Hepatocyte (in vitro differentiated cells): ENCODE measurements at regions not wholly inside any gene's neighbourhood (a gene's known extent, or its start where the extent isn't known, plus 50 kb on each side); places are given as distances from the start of the nearest gene placed in this dataset.

Experiments
- DNase-seq: peaks from one replicate; pipeline ENCODE4 v3.0.0-alpha.2; 2016; ENCODE audit warnings: low spot score
- H2AFZ ChIP-seq: fragments of 200-600 bp; sonication (generic); 2 replicates; pipeline ENCODE4 v1.6.0; 2016; ENCODE audit warnings: antibody characterized with exemption, mild to moderate bottlenecking
- H3K27ac ChIP-seq: fragments of 200-600 bp; sonication (generic); 2 replicates; pipeline ENCODE4 v1.5.1; 2016; ENCODE audit warnings: mild to moderate bottlenecking
- H3K27me3 ChIP-seq: fragments of 200-600 bp; sonication (generic); 2 replicates; pipeline ENCODE4 v1.6.1; 2016
- H3K36me3 ChIP-seq: fragments of 200-600 bp; sonication (generic); replicated peaks from 2 replicates; pipeline ENCODE4 v1.5.1; 2016; ENCODE audit warnings: low read depth; ENCODE audit not compliant: insufficient read depth
- H3K4me1 ChIP-seq: fragments of 200-600 bp; sonication (generic); 2 replicates; pipeline ENCODE4 v1.5.1; 2016; ENCODE audit warnings: mild to moderate bottlenecking, moderate library complexity; ENCODE audit not compliant: insufficient read depth
- H3K4me2 ChIP-seq: fragments of 200-600 bp; sonication (generic); 2 replicates; pipeline ENCODE4 v1.6.0; 2016
- H3K4me3 ChIP-seq: fragments of 200-600 bp; sonication (generic); 2 replicates; pipeline ENCODE4 v1.5.1; 2016; ENCODE audit warnings: mild to moderate bottlenecking
- H3K79me2 ChIP-seq: fragments of 200-600 bp; sonication (generic); 2 replicates; pipeline ENCODE4 v1.6.0; 2017; ENCODE audit warnings: mild to moderate bottlenecking
- H3K9me2 ChIP-seq: fragments of 200-600 bp; sonication (generic); replicated peaks from 2 replicates; pipeline ENCODE4 v1.6.0; 2017; ENCODE audit warnings: mild to moderate bottlenecking; ENCODE audit not compliant: insufficient read depth
- H3K9me3 ChIP-seq: fragments of 200-600 bp; sonication (generic); 2 replicates; pipeline ENCODE4 v1.5.1; 2016; ENCODE audit warnings: low read depth, mild to moderate bottlenecking
- H4K20me1 ChIP-seq: fragments of 200-600 bp; sonication (generic); 2 replicates; pipeline ENCODE4 v1.6.0; 2016; ENCODE audit warnings: mild to moderate bottlenecking; ENCODE audit not compliant: insufficient read depth, poor library complexity, severe bottlenecking
- EZH2 ChIP-seq: fragments of 200-600 bp; sonication (generic); IDR thresholded peaks from 2 replicates; pipeline ENCODE4 v1.6.1; 2016; ENCODE audit warnings: antibody characterized with exemption, mild to moderate bottlenecking, borderline replicate concordance
- EZH2phosphoT487 ChIP-seq: fragments of 200-600 bp; sonication (generic); IDR thresholded peaks from one replicate; pipeline ENCODE4 v1.6.1; 2018; ENCODE audit warnings: antibody characterized with exemption, mild to moderate bottlenecking, low read depth, moderate library complexity; ENCODE audit not compliant: unreplicated experiment, severe bottlenecking
- WGBS: methylation state at CpG from one replicate; pipeline ENCODE4 v1.1.6; 2016; ENCODE audit warnings: low lambda C conversion rate; ENCODE audit errors: missing lambda C conversion rate; 5-methylcytosine and 5-hydroxymethylcytosine counted together
- TF ChIP-seq, protein P1 (sequence below): fragments of 200-600 bp; sonication (generic); IDR thresholded peaks from 2 replicates; pipeline ENCODE4 v1.5.1; 2016; ENCODE audit warnings: antibody characterized with exemption, mild to moderate bottlenecking; ENCODE audit not compliant: poor library complexity

DNA sequence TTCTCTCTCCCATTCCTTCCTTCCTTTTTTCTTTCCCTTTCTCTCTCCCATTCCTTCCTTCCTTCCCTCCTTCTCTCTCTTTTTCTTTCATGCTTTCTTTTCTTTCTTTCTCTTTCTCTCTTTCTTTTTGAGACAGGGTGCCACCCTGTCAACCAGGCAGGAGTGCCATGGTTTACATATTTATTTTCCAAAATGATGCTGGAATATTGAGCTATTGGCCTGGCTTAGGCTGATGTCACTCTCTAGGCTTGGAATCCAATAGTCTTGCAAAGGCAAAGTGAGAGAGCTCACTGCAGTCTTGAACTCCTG, 159.1 kb downstream of the BAMBI start:
- no peaks in the 10 kb centered on the region for H3K36me3 ChIP-seq
- H4K20me1 ChIP-seq = no peaks in the 10 kb centered on the region
- H2AFZ ChIP-seq = no peak overlapping the region
- no peaks in the 10 kb centered on the region for H3K9me3 ChIP-seq
- no peaks in the 10 kb centered on the region for H3K9me2 ChIP-seq
- no peak overlapping the region for H3K4me3 ChIP-seq
- no peak overlapping the region for H3K4me2 ChIP-seq
- peaks cover 8% of the 10 kb centered on the region for H3K4me1 ChIP-seq
- no peak for TF ChIP-seq EZH2
- TF ChIP-seq EZH2phosphoT487 = no peak
- TF ChIP-seq, protein P1, sequence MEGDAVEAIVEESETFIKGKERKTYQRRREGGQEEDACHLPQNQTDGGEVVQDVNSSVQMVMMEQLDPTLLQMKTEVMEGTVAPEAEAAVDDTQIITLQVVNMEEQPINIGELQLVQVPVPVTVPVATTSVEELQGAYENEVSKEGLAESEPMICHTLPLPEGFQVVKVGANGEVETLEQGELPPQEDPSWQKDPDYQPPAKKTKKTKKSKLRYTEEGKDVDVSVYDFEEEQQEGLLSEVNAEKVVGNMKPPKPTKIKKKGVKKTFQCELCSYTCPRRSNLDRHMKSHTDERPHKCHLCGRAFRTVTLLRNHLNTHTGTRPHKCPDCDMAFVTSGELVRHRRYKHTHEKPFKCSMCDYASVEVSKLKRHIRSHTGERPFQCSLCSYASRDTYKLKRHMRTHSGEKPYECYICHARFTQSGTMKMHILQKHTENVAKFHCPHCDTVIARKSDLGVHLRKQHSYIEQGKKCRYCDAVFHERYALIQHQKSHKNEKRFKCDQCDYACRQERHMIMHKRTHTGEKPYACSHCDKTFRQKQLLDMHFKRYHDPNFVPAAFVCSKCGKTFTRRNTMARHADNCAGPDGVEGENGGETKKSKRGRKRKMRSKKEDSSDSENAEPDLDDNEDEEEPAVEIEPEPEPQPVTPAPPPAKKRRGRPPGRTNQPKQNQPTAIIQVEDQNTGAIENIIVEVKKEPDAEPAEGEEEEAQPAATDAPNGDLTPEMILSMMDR = no peak
- H3K27ac ChIP-seq = no peak overlapping the region
- DNase-seq = no peak
- no peaks in the 10 kb centered on the region for H3K79me2 ChIP-seq
- no peaks in the 10 kb centered on the region for H3K27me3 ChIP-seq

- Histone ChIP-seq H3K36me3 (no peaks in the 10 kb centered on the region), H3K27me3 (no peaks in the 10 kb centered on the region), H3K4me1 (peaks cover 9% of the 10 kb centered on the region), H3K9me2 (no peaks in the 10 kb centered on the region), H3K27ac (no peak overlapping the region), H3K79me2 (no peaks in the 10 kb centered on the region), H3K9me3 (no peaks in the 10 kb centered on the region), H3K4me2 (no peak overlapping the region), H4K20me1 (no peaks in the 10 kb centered on the region), H2AFZ (no peak overlapping the region), H3K4me3 (no peak overlapping the region)
- WGBS = 64% methylated on average over 3 of the region's 3 CpGs
- no peak for DNase-seq
- TF ChIP-seq EZH2phosphoT487 = no peak
- TF ChIP-seq, protein P1 = no peak
- no peak for TF ChIP-seq EZH2
Measured at GRCh38 chr10:28837613-28838390, 160.5 kb downstream of the BAMBI start.

DNA sequence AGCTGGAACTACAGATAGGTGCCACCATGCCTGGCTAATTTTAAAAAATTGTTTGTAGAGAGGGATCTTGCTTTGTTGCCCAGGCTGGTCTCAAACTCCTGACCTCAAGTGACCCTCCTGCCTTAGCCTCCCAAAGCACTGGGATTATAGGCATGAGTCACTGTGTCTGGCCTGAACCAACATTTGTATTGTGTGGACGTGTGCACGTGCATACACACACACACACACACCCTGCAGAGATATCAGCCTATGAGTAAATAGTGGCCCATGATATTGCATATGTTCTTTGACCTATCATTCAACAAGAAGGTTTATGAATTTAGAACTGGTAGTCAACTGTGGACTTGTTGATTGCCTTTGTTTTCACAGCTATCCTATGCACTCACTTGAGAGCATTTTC, 161.6 kb downstream of the BAMBI start:
- H3K9me2 ChIP-seq = no peaks in the 10 kb centered on the region
- peaks cover 9% of the 10 kb centered on the region for H3K4me1 ChIP-seq
- H3K36me3 ChIP-seq = no peaks in the 10 kb centered on the region
- H3K27ac ChIP-seq = peak overlapping the region; percentile 57
- no peak overlapping the region for H2AFZ ChIP-seq
- DNase-seq = peak; percentile 56
- H4K20me1 ChIP-seq = no peaks in the 10 kb centered on the region
- H3K4me2 ChIP-seq = peak overlapping the region; percentile 39
- no peaks in the 10 kb centered on the region for H3K9me3 ChIP-seq
- 32% methylated on average over 2 of the region's 2 CpGs for WGBS
- no peaks in the 10 kb centered on the region for H3K27me3 ChIP-seq
- no peaks in the 10 kb centered on the region for H3K79me2 ChIP-seq
- no peak overlapping the region for H3K4me3 ChIP-seq
- TF ChIP-seq EZH2 = no peak
- TF ChIP-seq, protein P1 = no peak
- no peak for TF ChIP-seq EZH2phosphoT487

DNA sequence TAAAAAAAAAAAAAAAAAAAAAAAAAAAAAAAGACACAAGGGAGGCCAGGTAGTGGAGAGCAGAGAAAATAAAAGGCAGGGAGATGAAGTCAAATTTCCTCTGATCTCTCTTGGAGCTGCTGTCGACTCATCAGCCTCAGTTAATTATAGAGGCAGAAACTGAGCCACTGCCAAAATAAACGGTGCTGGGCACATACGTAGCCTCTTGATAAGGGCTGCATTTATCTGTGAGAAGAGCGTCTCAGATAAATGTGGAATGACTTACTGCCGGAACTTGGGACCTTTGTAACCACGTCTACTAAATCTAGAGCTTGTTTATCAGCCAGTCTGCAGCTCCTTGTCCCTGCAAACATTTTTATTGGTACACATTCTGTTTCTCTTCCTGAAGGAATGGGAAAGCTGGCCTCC, 162.3 kb downstream of the BAMBI start:
- Histone ChIP-seq H3K4me2 (peak overlapping the region; percentile 39), H3K27me3 (no peaks in the 10 kb centered on the region), H3K79me2 (no peaks in the 10 kb centered on the region), H2AFZ (no peak overlapping the region), H3K4me1 (peaks cover 9% of the 10 kb centered on the region), H4K20me1 (no peaks in the 10 kb centered on the region), H3K9me2 (no peaks in the 10 kb centered on the region), H3K4me3 (no peak overlapping the region), H3K9me3 (no peaks in the 10 kb centered on the region), H3K27ac (peak overlapping the region; percentile 57), H3K36me3 (no peaks in the 10 kb centered on the region)
- 13% methylated on average over 6 of the region's 6 CpGs for WGBS
- no peak for TF ChIP-seq EZH2phosphoT487
- TF ChIP-seq EZH2 = no peak
- TF ChIP-seq, protein P1 = no peak
- peak; percentile 30 for DNase-seq
